Ishikawa (cell line): ENCODE measurements at regions not wholly inside any gene's neighbourhood (a gene's known extent, or its start where the extent isn't known, plus 50 kb on each side); places are given as distances from the start of the nearest gene placed in this dataset.

Experiments used
- CEBPB ChIP-seq: IDR thresholded peaks from 2 replicates; pipeline ENCODE4 v1.6.1; 2012
- CREB1 ChIP-seq: IDR thresholded peaks from 2 replicates; pipeline ENCODE4 v1.6.1; 2012; ENCODE audit warnings: low read depth
- EGR1 ChIP-seq: IDR thresholded peaks from 2 replicates; pipeline ENCODE4 v1.6.1; 2012
- EP300 ChIP-seq: IDR thresholded peaks from 2 replicates; pipeline ENCODE4 v1.6.1; 2012; ENCODE audit warnings: borderline replicate concordance
- FOXM1 ChIP-seq: IDR thresholded peaks from 2 replicates; pipeline ENCODE4 v1.6.1; 2012; ENCODE audit warnings: low read depth, borderline replicate concordance
- NFIC ChIP-seq: IDR thresholded peaks from 2 replicates; pipeline ENCODE4 v1.6.1; 2012
- RAD21 ChIP-seq: IDR thresholded peaks from 2 replicates; pipeline ENCODE4 v1.6.1; 2012; ENCODE audit warnings: low read depth
- TAF1 ChIP-seq: IDR thresholded peaks from 2 replicates; pipeline ENCODE4 v1.6.1; 2012; ENCODE audit warnings: low read depth, mild to moderate bottlenecking
- TCF12 ChIP-seq: IDR thresholded peaks from 2 replicates; pipeline ENCODE4 v1.6.1; 2012; ENCODE audit warnings: low read depth
- TEAD4 ChIP-seq: IDR thresholded peaks from 2 replicates; pipeline ENCODE4 v1.6.1; 2012
- YY1 ChIP-seq: IDR thresholded peaks from 2 replicates; pipeline ENCODE4 v1.6.1; 2012; ENCODE audit warnings: low read depth
- ZBTB7A ChIP-seq: IDR thresholded peaks from 2 replicates; pipeline ENCODE4 v1.6.1; 2012; ENCODE audit warnings: low read depth
- TF ChIP-seq, protein P1 (sequence below): IDR thresholded peaks from 2 replicates; pipeline ENCODE4 v1.6.1; 2012; ENCODE audit warnings: low read depth, mild to moderate bottlenecking
- TF ChIP-seq, protein P2 (sequence below): IDR thresholded peaks from 2 replicates; pipeline ENCODE4 v1.6.1; 2012
- TF ChIP-seq, protein P3 (sequence below): IDR thresholded peaks from 2 replicates; pipeline ENCODE4 v1.6.1; 2012

DNA sequence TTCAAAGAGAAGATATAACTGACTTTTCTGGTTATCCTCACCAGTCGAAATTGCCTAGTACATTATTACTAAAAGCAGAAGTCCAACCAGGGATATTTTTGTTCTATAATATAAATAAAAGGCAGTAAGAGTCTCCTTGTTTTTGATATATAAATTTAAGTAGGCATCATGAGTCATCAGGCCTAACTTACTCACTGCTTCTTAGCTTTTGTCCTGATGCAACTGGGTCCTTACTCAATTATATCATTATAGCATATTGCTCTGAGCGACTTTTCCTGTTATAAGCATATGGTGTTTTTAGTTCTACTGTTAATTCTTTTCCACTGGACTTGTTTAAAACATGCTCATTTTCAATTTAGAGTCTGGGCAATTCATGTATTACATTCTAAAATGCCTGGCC lies 910.1 kb downstream of the MCTP2 start:
- no peak for TF ChIP-seq NFIC

DNA sequence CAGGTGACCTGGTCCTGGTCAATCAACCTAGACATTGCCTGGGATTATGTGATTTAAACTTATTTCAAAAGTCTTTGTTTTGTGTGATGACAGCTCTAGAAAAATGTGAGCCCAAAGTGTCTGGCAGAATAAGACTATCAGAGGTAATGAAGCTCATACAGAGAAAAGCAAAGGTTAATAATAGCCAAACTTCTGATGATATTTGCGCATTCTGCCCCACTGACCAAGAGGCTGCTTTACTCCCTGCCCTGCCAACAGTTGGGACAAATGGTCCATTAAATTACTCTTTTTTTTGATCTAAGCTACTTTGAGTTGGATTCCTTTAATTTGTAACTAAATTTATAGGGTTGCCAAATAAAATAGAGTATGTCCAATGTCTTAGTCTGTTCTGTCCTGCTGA lies 911.2 kb downstream of the MCTP2 start:
- no peak for TF ChIP-seq YY1

DNA sequence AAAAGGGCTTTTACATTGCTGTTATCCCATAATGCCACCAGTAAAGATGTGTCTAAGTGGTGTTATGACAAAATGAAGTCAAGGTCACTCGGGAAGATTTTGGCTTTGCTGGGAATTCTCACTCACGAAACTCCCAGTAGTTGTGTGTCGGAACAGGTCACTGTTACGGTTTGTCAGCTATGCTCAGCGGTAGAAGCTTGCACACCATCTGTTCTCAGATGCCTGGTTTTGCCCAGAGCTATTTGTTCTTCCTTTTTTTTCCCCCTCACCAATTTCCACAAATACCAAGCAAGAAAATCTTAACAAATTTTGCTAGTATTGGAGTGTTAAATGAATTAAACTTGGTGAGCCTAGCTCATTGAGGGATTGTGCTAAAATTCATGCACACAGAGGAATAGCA lies 915.1 kb downstream of the MCTP2 start:
- TF ChIP-seq TAF1 (no peak), NFIC (no peak), CREB1 (no peak), YY1 (no peak), TEAD4 (no peak)
- TF ChIP-seq, protein P1, sequence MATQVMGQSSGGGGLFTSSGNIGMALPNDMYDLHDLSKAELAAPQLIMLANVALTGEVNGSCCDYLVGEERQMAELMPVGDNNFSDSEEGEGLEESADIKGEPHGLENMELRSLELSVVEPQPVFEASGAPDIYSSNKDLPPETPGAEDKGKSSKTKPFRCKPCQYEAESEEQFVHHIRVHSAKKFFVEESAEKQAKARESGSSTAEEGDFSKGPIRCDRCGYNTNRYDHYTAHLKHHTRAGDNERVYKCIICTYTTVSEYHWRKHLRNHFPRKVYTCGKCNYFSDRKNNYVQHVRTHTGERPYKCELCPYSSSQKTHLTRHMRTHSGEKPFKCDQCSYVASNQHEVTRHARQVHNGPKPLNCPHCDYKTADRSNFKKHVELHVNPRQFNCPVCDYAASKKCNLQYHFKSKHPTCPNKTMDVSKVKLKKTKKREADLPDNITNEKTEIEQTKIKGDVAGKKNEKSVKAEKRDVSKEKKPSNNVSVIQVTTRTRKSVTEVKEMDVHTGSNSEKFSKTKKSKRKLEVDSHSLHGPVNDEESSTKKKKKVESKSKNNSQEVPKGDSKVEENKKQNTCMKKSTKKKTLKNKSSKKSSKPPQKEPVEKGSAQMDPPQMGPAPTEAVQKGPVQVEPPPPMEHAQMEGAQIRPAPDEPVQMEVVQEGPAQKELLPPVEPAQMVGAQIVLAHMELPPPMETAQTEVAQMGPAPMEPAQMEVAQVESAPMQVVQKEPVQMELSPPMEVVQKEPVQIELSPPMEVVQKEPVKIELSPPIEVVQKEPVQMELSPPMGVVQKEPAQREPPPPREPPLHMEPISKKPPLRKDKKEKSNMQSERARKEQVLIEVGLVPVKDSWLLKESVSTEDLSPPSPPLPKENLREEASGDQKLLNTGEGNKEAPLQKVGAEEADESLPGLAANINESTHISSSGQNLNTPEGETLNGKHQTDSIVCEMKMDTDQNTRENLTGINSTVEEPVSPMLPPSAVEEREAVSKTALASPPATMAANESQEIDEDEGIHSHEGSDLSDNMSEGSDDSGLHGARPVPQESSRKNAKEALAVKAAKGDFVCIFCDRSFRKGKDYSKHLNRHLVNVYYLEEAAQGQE = no peak
- TF ChIP-seq, protein P2, sequence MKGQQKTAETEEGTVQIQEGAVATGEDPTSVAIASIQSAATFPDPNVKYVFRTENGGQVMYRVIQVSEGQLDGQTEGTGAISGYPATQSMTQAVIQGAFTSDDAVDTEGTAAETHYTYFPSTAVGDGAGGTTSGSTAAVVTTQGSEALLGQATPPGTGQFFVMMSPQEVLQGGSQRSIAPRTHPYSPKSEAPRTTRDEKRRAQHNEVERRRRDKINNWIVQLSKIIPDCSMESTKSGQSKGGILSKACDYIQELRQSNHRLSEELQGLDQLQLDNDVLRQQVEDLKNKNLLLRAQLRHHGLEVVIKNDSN = no peak

DNA sequence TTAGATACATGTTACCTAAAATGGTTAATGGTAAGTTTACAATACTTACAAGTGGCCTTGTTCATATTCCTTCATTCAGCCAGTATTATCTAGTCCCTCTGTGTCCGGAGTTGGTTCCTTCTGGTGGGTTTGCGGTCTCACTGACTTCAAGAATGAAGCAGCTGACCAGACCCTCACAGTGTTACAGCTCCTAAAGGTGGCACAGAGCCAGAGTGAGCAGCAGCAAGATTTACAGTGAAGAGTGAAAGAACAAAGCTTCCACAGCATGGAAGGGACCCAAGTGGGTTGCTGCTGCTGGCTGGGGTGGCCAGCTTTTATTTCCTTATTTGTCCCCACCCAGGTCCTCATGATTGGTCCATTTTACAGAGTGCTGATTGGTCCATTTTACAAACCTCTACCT lies 916.8 kb downstream of the MCTP2 start:
- TF ChIP-seq EGR1 (no peak), TCF12 (no peak), NFIC (no peak), RAD21 (no peak), TAF1 (no peak), CEBPB (no peak), FOXM1 (no peak), YY1 (no peak), EP300 (no peak), TEAD4 (no peak), ZBTB7A (no peak), CREB1 (no peak)
- TF ChIP-seq, protein P2 = no peak
- TF ChIP-seq, protein P3, sequence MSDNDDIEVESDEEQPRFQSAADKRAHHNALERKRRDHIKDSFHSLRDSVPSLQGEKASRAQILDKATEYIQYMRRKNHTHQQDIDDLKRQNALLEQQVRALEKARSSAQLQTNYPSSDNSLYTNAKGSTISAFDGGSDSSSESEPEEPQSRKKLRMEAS = no peak
- TF ChIP-seq, protein P1 = no peak

DNA sequence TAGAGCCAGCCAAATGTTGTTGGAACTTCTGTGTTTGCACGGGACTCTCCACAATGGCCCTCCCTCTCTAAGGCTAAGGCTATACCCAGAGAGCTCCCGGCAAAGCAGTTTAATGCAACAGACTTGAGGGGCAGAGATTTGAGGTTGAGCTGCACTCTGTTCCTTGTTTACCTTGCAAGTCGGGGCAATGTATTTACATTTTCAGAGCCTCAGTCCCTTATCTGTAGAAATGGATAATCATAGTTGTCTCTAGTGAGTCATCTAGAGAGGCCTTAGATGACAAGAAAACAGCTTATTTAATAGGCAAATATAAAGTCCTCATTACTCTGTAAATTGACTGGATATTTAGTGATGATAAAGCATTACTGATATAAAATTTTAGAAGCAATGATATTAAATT lies 917.7 kb downstream of the MCTP2 start:
- TF ChIP-seq NFIC (no peak), YY1 (no peak), ZBTB7A (no peak), RAD21 (no peak), EGR1 (no peak), EP300 (no peak), CREB1 (no peak), CEBPB (no peak), TAF1 (no peak), FOXM1 (no peak), TEAD4 (no peak), TCF12 (no peak)
- TF ChIP-seq, protein P2 = no peak
- TF ChIP-seq, protein P3 = no peak
- TF ChIP-seq, protein P1 = no peak
